ENCODE measurements at regions not wholly inside any gene's neighbourhood (a gene's known extent, or its start where the extent isn't known, plus 50 kb on each side); places are given as distances from the start of the nearest gene placed in this dataset.
"Not testable (repeated sequence)": the region's sequence is repeated elsewhere in the genome, so short reads cannot be mapped to it uniquely, and the experiment has no call there.

DNA sequence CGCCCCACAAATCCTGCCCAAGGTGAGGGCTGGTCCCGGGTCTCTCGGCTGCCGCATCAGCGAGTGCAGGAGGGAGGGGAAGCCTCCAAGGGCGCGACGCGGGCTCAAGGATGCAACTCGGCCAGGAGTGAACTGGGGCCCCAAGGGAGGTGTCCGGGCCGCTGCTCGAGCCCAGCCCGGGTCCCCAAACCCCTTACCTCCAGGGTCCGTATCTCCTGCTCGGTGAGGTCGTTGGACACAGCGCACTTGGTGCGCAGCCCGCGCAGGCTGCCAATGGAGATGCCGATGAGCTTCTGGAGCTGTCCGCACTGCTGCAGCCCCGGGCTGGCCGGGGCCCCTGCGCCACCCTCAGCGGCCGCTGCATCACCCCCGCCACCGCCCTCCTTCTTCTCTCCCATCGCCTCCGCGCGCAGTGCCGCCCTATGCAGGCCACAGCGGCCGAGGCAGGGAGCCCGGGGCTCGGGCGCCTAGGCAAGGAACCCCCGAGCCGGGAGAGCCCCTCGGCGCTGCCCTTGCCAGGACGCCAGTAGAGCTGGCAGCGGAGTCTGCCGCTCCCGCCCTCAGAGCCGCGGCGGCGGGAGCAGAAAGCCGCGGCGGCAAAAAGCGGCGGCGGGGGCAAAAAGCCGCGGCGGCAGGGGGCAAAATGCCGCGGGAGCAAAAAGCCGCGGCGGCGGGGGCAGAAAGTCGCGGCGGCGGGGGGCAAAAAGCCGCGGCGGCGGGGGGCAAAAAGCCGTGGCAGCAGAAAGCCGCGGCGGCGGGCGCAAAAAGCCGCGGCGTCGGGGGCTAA, 135.1 kb downstream of the ZNF92 start:
- H3K36me3 ChIP-seq (ENCODE audit: control insufficient read depth in 2 of 3, insufficient read depth in 3 of 3, low read length in 3 of 3); H3K27ac ChIP-seq (ENCODE audit: low read depth in 2 of 2, low read length in 2 of 2); H3K4me3 ChIP-seq (ENCODE audit: low read length in 3 of 3); H3K9me3 ChIP-seq (ENCODE audit: control insufficient read depth in 2 of 3, insufficient read depth in 1 of 3, low read length in 3 of 3); H3K9ac ChIP-seq (ENCODE audit: low read length in 3 of 3); H3K4me1 ChIP-seq (ENCODE audit: control insufficient read depth in 2 of 3, insufficient read depth in 2 of 3, low read depth in 1 of 3, low read length in 3 of 3); FAIRE-seq; intact Hi-C loops (cut with DNase I): not testable (repeated sequence)
- DNase-seq: peak in 1 of 5 donors; percentile 13
- peaks cover 13% of the 10 kb centered on the region for H3K27me3 ChIP-seq (ENCODE audit: control insufficient read depth, insufficient read depth, low read length)

DNA sequence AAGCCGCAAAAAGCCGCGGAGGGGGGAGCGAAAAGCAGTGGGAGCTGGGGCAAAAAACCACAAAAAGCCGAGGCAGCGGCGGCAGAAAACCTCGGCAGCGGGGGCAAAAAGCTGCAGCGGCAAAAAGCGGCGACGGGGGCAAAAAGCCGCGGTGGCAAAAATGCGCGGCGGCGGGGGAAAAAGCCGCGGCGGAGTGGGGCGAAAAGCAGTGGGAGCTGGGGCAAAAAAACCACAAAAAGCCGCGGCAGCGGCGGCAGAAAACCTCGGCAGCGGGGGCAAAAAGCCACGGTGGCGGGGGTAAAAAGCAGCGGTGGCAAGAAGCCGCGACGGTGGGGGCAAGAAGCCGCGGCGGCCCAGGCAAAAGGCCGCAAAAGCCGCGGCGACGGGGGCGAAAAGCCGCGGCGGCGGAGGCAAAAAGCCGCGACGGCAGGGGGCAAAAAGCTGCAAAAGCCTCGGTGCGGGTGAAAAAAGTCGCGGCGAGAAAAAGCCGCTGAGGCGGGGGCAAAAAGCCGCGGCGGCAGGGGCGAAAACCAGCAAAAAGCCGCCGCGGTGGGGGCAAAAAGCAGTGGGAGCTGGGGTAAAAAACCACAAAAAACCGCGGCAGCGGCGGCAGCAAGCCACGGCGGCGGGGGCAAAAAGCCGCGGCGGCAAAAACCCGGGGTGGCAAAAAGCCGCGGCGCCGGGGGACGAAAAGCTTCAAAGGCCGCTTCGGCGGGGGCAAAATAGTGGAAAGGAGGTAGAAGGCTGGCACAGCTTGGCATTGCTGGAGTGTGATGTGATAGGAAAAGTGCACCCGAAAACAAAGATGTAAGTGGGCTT, 135.9 kb downstream of the ZNF92 start:
- FAIRE-seq: no peak
- Histone ChIP-seq H3K36me3 (ENCODE audit: control insufficient read depth in 2 of 3, insufficient read depth in 3 of 3, low read length in 3 of 3) (no peaks in the 10 kb centered on the region), H3K4me3 (ENCODE audit: low read length in 3 of 3) (no peak overlapping the region), H3K4me1 (ENCODE audit: control insufficient read depth in 2 of 3, insufficient read depth in 2 of 3, low read depth in 1 of 3, low read length in 3 of 3) (no peaks in the 10 kb centered on the region), H3K27ac (ENCODE audit: low read depth in 2 of 2, low read length in 2 of 2) (no peak overlapping the region), H3K9me3 (ENCODE audit: control insufficient read depth in 2 of 3, insufficient read depth in 1 of 3, low read length in 3 of 3) (no peaks in the 10 kb centered on the region), H3K27me3 (ENCODE audit: control insufficient read depth, insufficient read depth, low read length) (peaks cover 13% of the 10 kb centered on the region), H3K9ac (ENCODE audit: low read length in 3 of 3) (no peak overlapping the region)
- intact Hi-C loops (cut with DNase I): no loop called here
- TF ChIP-seq, protein P1, sequence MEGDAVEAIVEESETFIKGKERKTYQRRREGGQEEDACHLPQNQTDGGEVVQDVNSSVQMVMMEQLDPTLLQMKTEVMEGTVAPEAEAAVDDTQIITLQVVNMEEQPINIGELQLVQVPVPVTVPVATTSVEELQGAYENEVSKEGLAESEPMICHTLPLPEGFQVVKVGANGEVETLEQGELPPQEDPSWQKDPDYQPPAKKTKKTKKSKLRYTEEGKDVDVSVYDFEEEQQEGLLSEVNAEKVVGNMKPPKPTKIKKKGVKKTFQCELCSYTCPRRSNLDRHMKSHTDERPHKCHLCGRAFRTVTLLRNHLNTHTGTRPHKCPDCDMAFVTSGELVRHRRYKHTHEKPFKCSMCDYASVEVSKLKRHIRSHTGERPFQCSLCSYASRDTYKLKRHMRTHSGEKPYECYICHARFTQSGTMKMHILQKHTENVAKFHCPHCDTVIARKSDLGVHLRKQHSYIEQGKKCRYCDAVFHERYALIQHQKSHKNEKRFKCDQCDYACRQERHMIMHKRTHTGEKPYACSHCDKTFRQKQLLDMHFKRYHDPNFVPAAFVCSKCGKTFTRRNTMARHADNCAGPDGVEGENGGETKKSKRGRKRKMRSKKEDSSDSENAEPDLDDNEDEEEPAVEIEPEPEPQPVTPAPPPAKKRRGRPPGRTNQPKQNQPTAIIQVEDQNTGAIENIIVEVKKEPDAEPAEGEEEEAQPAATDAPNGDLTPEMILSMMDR (IDR thresholded peaks at IDR 0.05; ENCODE audit: borderline replicate concordance, extremely low read depth, insufficient read depth): no peak
- DNase-seq: peak in 4 of 5 donors; percentile 9 to 48 (median 25)

DNA sequence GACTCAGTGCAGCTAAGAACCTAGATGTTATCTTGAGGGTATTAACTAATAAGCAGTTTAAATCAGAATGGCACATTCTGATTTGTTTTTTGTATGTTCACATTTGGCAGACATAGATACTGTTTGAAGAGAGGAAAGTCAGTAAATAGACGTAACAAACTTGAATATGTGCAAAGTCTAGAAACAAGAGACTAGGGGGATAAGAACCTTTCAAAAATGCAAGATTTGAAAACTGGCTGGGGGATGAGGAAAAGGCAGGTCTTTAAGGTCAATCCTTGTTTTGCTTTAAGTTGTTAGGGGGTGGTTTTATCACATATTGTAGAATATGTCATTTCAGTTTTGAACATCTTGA, 136.5 kb downstream of the ZNF92 start:
- H3K36me3 ChIP-seq (ENCODE audit: control insufficient read depth in 2 of 3, insufficient read depth in 3 of 3, low read length in 3 of 3); H3K9me3 ChIP-seq (ENCODE audit: control insufficient read depth in 2 of 3, insufficient read depth in 1 of 3, low read length in 3 of 3); H3K27ac ChIP-seq (ENCODE audit: low read depth in 2 of 2, low read length in 2 of 2); H3K4me1 ChIP-seq (ENCODE audit: control insufficient read depth in 2 of 3, insufficient read depth in 2 of 3, low read depth in 1 of 3, low read length in 3 of 3); FAIRE-seq; H3K4me3 ChIP-seq (ENCODE audit: low read length in 3 of 3); H3K9ac ChIP-seq (ENCODE audit: low read length in 3 of 3); intact Hi-C loops (cut with DNase I): not testable (repeated sequence)
- H3K27me3 ChIP-seq (ENCODE audit: control insufficient read depth, insufficient read depth, low read length): peaks cover 13% of the 10 kb centered on the region
- peak in 1 of 5 donors; percentile 45 for DNase-seq

DNA sequence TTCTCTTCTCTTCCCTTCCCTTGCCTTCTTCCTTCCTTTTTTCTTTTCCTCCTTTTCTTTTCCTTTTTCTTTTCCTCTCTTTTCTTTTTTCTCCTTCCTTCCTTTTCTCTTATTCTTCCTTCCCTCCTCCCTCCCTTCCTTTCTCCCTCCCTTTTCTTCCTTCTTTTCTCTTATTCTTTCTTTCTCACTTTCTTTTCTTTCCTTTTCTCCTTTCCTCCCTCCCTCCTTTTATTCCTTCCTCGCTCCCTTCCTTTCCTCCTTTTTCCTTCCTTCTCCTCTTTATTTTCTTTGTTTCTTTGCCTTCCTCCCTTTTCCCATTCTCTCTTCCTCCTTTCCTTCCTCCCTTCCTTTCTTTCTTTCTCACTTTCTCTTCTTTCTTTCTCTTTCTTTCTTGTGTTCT, 146.1 kb downstream of the ZNF92 start:
- H3K9me3 ChIP-seq (ENCODE audit: control insufficient read depth in 2 of 3, insufficient read depth in 1 of 3, low read length in 3 of 3); H3K36me3 ChIP-seq (ENCODE audit: control insufficient read depth in 2 of 3, insufficient read depth in 3 of 3, low read length in 3 of 3); FAIRE-seq; H3K27ac ChIP-seq (ENCODE audit: low read depth in 2 of 2, low read length in 2 of 2); H3K4me3 ChIP-seq (ENCODE audit: low read length in 3 of 3); intact Hi-C loops (cut with DNase I); H3K9ac ChIP-seq (ENCODE audit: low read length in 3 of 3); DNase-seq; H3K4me1 ChIP-seq (ENCODE audit: control insufficient read depth in 2 of 3, insufficient read depth in 2 of 3, low read depth in 1 of 3, low read length in 3 of 3); H3K27me3 ChIP-seq (ENCODE audit: control insufficient read depth, insufficient read depth, low read length): not testable (repeated sequence)

DNA sequence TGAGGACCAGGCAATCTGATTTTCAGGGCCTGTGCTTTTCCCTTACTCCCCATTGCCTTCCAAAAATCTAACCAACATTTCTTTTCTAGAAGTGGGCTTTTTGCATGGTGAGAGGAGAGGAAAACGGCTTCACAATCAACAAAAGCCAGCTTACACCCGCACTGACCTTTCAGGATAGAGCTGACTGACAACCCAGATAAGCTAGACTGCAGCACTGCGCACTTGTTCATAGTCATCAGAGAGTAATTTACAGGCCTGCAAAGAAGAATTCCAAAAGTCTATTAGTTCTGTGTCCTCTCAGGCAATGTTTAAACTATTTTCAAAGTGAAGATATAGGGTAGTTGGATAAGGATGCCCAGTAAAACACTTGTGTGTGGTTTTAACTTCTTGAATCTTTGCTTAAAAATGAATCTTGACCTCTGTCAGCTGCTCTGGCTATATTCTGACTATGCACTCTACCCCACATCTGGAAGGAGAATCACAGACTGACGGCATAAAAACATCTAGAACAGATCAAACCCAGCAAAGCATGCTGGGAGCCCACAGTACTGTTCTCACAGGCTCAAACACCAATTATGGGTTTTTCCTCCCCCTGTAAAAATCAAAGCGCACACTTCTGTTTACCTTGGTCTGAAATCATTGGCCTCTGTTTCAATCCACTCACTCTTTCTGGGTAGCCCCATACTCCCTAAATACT, 172.0 kb downstream of the ZNF92 start:
- H3K27me3 ChIP-seq (ENCODE audit: control insufficient read depth, insufficient read depth, low read length); H3K4me3 ChIP-seq (ENCODE audit: low read length in 3 of 3); FAIRE-seq; H3K4me1 ChIP-seq (ENCODE audit: control insufficient read depth in 2 of 3, insufficient read depth in 2 of 3, low read depth in 1 of 3, low read length in 3 of 3); DNase-seq; H3K27ac ChIP-seq (ENCODE audit: low read depth in 2 of 2, low read length in 2 of 2); H3K9me3 ChIP-seq (ENCODE audit: control insufficient read depth in 2 of 3, insufficient read depth in 1 of 3, low read length in 3 of 3); intact Hi-C loops (cut with DNase I); H3K36me3 ChIP-seq (ENCODE audit: control insufficient read depth in 2 of 3, insufficient read depth in 3 of 3, low read length in 3 of 3); H3K9ac ChIP-seq (ENCODE audit: low read length in 3 of 3): not testable (repeated sequence)

DNA sequence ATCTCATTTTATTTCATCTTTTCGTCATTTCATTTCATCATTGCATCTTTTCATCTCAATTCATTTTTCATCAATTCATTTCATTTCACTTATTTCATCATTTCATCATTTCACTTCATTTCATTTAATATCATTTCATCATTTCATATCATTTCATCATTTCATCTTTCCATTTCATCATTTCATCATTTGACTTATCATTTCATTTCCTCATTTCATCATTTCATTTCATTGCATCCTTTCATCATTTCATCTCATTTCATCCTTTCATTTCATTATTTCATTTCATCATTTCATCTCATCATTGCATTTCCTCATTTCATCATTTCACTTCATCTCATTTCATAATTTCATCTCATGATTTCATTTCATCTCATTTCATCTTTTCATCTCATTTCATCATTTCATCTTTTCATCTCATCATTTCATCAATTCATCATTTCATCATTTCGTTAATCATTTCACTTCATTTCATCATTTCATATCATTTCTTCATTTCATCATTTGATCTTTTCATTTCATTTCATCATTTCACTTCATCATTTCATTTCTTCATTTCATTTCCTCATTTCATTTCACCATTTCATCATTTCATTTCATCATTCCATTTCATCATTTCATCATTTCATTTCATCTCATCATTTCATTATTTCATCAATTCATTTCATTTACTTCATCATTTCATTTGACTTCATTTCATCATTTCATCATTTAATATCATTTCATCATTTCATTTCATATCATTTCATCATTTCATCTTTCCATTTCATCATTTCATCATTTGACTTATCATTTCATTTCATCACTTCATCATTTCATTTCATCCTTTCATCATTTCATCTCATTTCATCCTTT, 176.2 kb downstream of the ZNF92 start:
- H3K36me3 ChIP-seq (ENCODE audit: control insufficient read depth in 2 of 3, insufficient read depth in 3 of 3, low read length in 3 of 3); H3K9me3 ChIP-seq (ENCODE audit: control insufficient read depth in 2 of 3, insufficient read depth in 1 of 3, low read length in 3 of 3); DNase-seq; FAIRE-seq; intact Hi-C loops (cut with DNase I); H3K27me3 ChIP-seq (ENCODE audit: control insufficient read depth, insufficient read depth, low read length); H3K4me3 ChIP-seq (ENCODE audit: low read length in 3 of 3); H3K27ac ChIP-seq (ENCODE audit: low read depth in 2 of 2, low read length in 2 of 2); H3K9ac ChIP-seq (ENCODE audit: low read length in 3 of 3); H3K4me1 ChIP-seq (ENCODE audit: control insufficient read depth in 2 of 3, insufficient read depth in 2 of 3, low read depth in 1 of 3, low read length in 3 of 3): not testable (repeated sequence)

DNA sequence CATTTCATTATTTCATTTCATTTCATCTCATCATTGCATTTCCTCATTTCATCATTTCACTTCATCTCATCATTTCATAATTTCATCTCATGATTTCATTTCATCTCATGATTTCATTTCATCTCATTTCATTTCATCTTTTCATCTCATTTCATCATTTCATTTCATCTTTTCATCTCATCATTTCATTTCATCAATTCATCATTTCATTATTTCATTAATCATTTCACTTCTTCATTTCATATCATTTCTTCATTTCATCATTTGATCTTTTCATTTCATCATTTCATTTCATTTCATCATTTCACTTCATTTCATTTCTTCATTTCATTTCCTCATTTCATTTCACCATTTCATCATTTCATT, 176.8 kb downstream of the ZNF92 start:
- H3K9ac ChIP-seq (ENCODE audit: low read length in 3 of 3); DNase-seq; H3K4me3 ChIP-seq (ENCODE audit: low read length in 3 of 3); H3K27me3 ChIP-seq (ENCODE audit: control insufficient read depth, insufficient read depth, low read length); H3K36me3 ChIP-seq (ENCODE audit: control insufficient read depth in 2 of 3, insufficient read depth in 3 of 3, low read length in 3 of 3); intact Hi-C loops (cut with DNase I); H3K27ac ChIP-seq (ENCODE audit: low read depth in 2 of 2, low read length in 2 of 2); H3K9me3 ChIP-seq (ENCODE audit: control insufficient read depth in 2 of 3, insufficient read depth in 1 of 3, low read length in 3 of 3); FAIRE-seq; H3K4me1 ChIP-seq (ENCODE audit: control insufficient read depth in 2 of 3, insufficient read depth in 2 of 3, low read depth in 1 of 3, low read length in 3 of 3): not testable (repeated sequence)
